HG03280 (cell line): ENCODE measurements at regions not wholly inside any gene's neighbourhood (a gene's known extent, or its start where the extent isn't known, plus 50 kb on each side); places are given as distances from the start of the nearest gene placed in this dataset.

Experiments used
- ATAC-seq: cut with Tn5 transposase; IDR thresholded peaks from one replicate; pipeline ENCODE4 v1.9.1; 2021; ENCODE audit warnings: mild to moderate bottlenecking, moderate library complexity; ENCODE audit not compliant: unreplicated experiment

DNA sequence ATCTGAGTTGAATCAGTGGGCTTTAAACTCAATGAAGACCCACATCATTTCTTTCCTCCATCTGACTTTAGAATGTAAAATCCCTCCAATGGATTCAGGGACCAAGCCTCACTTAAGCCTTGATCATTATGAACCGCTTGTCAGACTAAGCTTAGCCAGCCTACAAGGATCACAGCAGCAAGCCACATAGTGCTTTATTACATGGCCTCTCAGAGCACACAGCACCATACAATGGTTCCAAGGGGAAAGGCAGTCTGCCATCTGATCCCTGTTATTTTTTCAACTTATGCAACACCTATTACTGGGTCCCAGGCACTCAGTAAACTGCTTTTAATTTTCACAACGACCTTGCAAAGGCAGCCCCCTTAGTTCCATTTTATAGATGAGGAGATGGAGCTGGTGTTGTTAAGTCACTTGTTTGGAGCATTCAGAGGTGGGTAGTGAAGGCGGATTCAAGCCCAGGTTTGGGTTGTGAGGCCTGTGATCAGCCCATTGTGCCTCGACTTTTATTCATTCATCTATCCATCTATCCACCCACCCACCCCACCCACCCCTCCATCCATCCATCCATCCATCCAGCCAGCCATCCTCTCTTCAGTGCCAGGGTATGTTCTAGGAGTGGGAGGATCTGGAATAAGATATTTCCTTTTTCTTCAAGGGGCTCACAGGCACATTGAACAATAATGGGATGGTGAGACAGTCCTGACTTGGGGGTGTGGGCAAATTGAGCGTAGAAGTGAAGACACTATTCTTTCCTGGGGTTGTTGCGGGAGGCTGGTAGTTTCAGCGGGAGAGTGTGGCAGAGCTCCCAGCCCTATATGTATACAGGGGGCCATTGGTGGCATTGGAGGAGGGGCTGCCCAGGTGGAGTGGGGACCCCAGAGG, 141.2 kb downstream of the MYCN start:
- ATAC-seq, result no peak

DNA sequence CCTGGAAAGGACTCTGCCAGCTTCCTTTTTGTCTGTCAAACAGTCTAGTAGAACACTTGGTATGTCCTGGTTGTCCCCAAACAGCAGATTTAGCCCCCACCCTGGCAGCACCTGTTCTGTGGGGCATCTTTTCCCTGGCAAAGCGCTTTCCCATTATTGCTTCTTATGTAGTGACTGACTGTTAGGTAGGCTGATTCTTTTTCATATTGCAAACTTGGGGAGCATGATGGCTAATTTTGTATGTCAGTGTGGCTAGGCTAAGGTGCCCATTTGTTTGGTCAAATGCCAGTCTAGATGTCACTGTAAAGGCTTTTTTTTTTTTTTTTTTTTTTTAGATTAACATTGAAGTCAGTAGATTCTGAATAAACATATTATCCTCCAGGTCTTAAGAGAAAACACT, 140.2 kb downstream of the MYCN start:
- no peak for ATAC-seq

DNA sequence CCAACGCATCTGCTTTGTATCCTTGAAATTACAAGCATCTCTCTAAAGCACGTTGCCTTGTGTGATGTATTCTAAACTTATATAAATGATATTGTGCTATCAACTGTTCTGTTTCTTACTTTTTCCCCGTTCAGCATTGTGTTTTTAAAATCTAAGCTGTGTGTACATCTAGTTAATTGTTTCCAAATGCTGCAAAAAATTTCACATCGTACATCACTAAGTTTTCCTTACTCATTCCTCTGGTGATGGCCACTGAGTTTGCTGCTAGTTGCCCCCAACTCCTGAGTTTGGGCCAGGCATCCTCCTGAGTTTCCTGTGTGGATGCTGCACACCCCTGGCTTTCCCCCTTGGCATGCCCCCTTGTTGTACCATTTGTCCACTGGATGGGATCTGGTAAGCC, 139.7 kb downstream of the MYCN start:
- no peak for ATAC-seq

DNA sequence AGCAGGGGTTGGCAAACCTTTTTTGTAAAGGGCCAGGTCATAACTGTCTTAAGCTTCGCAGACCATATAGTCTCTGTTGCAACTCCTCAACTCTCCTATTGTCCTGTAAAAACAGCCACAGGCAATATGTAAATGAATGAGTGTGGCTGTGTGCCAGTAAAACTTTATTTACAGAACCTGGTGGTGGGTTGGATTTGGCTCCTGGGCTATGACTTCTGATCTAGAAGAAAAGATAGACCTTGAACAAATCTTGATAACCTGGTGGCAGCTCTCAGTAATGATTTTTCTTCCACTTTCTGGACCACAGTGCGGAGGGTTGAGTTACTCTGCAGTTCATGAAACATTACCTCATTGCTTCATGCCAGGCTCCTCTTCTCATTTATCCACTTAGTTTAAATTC, 139.3 kb downstream of the MYCN start:
- ATAC-seq, result no peak

DNA sequence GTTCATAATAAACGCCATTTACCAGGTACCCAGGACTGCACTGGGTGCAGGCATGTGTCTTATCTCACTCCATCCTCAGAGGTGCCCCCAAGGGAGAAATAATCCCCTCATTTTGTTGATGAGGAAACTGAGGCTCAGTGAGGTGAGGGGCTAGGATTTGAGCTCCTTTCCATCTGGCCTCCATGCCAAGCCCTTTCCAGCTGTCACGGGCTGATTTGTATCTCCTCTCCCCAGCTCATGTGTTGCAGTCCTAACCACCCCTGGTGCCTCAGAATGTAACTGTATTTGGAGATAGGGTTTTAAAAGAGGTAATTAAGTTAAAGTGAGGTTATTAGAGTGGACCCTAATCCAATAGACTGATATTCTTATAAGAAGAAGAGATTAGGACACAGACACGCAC, 137.3 kb downstream of the MYCN start:
- ATAC-seq, result no peak

DNA sequence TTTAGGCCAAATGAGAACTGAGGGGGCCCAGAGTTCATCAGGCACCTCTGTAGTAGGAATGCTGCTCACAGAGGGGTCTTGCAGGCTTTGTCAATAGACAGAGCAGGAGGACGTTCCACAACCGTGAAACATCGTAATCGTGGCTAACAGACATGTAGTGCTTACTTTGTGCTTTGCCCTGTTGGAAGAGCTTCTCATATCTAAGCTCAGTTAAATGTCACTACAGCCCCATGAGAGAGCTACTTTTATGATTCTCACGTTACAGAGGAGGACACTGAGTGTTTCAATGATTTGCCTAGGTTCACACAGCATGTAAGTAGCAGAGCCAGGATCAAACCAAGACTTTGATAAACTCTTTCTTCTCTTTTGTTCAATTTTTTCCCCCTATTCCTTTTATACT, 136.6 kb downstream of the MYCN start:
- no peak for ATAC-seq

DNA sequence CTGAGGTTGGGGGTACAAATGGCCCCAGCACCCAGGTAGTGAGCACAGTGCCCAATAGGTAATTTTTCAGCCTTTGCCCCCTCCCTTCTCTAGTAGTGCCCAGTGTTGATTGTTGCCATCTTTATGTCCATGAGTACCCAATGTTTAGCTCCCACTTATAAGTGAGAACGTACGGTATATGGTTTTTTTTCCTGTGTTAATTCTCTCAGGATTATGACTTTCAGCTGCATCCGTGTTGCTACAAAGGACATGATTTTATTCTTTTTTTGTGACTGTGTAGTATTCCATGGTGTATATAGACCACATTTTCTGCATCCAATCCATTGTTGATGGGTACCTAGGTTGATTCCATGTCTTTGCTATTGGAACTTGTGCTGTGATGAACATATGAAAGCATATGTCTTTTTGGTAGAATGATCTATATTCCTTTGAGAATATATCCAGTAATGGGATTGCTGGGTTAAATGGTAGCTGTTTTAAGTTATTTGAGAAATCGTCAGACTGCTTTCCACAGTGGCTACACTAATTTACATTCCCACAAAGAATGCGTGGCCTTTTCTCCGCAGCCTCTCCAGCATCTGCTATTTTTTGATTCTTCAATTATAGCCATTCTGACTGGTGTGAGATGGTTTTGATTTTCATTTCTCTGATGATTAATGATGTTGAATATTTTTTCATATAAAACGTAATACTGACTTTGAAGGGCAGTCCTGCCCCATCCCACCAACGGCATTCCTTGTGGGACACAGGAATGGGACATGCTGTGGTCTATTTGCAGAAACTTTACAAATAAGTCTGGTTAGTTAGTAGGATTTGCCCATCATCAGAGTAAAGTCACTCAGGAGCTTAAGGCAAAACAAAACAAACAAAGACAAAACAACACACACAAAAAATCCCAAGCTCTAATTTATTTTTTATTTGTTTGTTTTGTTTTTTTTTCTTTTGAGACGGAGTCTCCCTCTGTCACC, 135.0 kb downstream of the MYCN start:
- ATAC-seq, result no peak

DNA sequence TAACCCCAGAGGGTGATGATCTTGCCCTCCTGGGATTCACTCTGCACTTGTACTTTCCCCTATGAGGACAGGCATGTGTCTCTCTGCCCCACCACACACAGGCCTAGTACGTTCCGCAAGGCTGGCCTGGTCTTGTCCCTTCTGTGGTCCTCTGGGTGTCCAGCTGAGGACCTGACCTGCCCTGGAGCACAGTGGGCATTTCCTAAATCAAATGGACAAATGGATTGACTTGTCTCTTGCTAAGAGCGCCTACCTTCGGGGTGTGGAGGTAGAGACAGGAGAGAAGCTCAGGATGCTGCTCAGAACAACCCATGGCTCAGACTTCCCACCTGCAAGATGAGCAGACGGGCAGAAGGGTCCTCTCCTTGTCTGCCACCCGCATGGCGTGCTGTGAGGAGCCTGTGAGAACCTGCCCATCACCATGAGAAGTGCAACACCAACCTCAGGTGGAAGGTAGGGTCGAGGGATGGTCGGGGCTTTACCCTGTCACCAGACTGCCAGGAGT, 133.6 kb downstream of the MYCN start:
- no peak for ATAC-seq

DNA sequence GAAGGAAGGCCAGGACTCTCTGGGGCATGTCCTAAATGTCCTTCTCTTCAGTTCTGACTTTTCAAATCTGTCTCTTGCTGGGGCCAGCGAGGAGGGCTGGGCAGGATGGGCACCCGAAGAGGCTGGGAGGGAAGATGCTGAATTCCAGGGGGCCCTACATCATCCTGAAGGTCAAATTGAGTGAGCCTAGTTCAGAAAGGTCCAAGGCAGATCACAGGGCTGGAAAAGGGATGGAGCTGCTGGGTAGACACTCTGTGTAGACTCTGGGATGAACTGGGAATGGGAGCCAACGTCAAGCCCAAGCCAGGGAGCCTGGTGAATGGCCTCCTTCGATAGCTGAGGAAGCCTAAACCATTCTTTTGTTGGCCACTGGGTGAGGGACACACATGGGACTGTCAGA, 133.1 kb downstream of the MYCN start:
- ATAC-seq, result no peak

DNA sequence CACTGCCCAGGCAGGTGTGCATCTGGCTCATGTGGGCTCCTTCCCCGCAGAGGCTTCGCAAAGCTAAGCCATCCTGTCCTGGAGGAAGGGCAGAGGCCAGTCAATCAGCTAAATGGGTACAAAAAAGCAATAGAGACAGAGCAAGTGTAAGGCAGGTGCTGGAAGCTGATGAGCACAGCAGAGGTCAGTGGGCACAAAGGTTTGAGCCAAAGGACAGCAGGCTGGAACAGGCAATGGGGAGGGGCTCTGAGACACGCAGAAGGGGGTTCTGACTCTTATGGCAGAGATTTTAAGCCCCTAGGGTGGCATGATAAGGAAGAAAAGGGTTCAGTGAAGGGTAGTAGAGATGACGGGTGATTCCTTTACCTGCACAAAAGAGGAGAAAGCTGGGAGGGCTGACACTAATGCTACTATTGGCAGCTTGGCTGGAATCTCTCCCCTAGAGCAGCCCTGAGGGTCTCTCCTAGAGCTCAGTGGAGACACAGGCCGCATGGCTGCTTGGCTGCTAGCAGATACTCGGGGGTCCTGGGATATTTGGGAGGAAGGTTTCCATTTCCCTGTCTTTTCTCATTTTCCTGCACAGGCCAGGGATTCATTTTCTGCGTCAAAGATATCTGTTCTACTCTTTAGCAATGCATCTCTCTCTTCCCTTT, 132.4 kb downstream of the MYCN start:
- no peak for ATAC-seq

DNA sequence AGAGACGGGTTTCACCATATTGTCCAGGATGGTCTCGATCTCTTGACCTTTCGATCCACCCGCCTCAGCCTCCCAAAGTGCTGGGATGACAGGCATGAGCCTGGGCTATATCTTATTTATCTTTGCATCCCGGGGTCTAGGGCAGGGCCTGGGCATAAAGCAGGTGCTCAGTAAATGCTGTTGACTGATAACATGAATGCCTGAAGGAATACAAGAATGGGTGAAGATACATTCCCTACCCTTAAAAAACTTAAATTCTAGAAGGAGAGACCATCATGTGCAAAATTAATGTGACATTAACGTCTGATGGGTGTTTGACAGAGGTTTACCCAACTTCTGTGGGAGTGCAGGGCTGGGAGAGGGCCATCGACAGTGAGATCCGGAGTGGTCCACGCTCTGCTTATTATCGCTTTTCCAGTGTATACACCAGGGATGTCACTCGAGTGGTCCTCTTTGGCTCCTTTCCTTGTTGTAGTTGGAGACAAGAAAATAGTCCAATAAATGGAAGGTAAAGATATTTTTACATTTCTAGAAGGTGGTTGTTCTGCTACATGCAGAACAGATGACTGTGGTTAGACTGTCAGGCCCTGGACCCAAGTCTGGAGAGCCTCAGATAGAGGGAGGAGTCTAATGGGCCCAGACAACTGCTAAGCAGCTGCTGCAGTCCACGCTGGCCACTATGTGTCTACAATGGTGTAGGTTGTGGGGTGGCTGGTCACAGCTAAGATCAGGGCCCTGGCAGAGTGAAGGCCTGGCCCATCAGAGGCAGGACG, 131.7 kb downstream of the MYCN start:
- ATAC-seq, result no peak

DNA sequence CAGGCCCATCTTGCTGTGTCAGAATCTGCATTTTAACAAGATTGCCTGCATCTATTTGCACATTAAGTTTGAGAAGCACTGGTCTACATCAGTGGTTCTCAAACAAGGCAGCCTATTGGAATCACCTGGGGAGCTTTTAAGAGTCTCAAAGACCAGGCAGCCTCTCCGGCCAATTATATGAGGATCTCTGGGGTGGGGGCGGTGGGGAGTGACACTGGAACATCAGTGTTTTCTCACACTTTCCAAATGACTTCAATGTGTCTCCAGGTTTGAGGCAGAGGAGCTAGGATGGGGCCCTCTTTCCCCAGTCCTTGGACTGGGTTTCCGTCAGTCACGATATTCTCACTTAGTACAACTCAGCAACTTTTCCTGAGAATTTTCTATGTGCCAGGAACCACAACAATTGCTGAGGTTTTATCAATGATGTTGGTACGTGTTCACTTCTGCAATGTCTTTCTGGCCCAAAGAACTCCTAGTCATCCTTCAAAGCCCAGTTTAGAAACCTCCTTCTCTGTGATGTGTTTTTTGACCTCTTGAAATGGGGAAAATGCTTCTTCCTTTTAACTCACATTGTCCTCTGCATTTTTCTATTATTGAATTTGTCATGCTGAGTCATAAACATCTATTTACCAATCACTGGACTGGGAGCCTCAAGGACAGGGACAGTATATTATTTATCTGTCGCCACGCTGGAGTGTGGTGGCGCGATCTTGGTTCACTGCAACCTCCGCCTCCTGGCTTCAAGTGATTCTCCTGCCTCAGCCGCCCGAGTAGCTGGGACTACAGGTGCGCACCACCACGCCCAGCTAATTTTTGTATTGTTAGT, 130.9 kb downstream of the MYCN start:
- ATAC-seq, result no peak

DNA sequence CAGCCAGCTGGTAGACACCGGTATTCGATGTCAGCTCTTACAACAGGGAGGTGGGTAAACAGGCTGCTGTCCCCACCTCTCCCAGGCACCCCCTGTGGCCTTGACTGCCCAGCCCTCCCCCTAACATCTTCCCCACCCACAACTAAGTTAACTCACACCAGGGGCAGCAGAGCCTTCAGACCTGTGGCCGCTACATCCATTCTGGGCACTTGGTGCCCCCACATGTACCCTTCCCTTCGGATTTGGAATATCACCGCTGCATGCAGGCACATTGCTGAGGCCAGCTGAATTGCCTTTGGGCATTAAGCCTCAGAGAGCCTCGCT, 130.3 kb downstream of the MYCN start:
- no peak for ATAC-seq

DNA sequence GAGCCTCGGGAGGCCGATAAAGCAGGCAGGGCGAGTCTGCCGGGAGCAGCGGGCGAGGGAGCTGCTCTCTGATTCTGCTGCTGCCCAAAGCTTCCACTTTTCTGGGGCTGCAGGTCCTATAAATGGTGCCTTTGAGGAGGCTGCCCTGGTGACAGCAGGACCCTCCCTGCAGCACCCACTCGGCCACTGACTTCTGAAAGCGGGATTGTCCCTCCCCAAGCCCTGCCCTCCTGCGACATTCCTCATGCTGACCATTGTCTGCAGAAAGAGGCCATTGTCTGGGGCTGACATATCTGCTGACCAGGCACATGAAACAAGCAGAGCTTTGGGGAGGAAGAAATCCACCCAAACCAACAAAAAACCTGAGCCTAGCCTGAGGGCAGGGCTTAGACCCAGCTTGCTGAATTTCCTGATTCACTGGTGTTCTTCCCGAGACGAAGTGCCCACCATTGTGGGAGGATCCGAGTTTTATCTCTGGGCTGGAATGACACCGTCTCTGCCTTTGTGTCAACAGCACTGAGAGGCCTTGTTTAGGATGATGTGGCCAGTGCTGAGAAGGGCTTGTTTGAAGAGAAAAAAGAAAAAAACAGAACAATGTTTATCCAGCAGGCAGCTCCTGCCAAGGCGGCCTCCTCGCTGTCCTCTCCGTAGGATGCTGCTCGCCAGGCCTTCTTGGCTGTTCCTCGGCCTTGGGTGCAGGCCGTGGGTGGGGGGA, 129.7 kb downstream of the MYCN start:
- ATAC-seq, result no peak

DNA sequence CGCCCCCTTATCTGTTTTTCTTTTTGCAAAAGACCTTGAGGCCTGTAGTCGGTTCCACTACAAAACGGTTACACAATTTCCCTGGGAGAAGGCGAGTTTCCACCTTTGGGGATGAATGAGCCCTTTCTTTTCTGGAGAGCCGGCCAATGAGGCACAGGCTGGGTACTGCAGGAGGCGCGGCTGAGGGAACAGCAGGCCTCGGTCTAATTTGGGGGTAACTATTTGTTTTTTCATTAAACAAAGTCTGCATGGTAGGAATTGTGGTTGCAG, 129.2 kb downstream of the MYCN start:
- no peak for ATAC-seq

DNA sequence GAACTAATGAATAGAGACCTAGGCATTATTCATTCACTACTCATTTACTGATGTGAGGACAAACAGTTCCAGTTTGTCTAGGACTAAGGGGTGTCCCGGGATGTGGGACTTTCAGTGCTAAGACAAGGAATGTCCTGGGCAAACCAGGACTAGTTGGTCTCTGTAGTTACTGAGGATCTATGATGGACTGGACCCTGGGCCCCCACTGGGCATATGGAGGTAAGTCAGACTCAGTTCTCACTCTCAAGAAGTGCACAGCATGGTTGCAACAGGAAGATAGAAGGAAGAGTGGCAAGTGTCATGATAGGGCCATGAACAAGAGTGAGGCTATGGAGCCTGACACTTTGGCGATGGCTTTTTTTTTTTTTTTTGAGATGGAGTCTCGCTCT, 128.2 kb downstream of the MYCN start:
- ATAC-seq, result no peak

DNA sequence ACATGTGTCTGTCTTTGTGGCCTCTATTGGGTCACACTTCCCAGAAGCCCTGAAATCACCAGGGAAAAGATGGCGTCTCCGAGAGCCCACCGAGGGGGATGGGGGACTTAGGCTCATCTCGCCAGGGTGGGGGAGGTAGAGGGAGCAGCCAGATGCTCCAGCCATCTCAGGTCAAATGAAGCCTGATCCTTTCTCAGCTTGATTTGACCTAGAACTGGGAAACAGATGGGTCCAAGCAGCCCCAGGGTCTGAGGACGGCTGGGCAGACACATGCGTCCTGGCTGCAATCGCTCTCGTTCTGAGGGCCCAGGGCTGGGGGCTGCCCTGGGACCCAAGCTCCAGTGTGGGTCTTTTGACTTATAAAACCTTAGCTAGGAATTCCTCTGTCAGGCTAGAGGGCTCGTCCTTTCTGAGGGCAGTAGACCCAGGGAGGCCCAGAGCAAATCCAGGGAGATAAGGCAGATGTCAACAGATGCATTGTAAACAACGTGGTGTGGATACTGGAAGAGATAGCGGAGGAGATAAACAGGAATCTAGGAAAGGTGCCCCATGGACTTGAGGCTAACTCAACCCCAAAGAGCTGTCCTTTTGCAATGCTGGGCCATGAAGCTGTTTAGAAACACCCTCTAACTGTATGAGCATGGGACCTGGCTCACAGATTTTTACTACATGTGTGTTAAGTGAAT, 127.7 kb downstream of the MYCN start:
- ATAC-seq, result no peak

DNA sequence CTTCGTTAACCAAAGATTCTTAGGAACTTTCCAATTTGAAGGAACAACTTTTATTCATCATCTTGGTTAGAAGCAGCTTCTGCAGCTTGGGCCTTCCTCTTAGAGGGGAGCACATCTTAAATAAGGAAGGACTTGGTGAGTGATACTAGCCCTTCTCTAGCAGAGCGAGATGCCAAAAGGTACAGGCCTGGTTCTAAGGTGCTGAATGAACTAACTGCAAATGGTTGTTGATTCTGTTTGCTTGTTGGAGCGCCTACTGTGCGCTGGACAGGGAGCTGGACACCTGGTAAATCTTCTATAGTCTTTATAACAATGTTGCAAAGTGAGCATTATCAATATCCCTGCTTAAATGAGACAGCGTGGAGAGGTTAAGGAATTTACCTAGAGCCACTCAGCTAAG, 127.1 kb downstream of the MYCN start:
- ATAC-seq, result no peak

DNA sequence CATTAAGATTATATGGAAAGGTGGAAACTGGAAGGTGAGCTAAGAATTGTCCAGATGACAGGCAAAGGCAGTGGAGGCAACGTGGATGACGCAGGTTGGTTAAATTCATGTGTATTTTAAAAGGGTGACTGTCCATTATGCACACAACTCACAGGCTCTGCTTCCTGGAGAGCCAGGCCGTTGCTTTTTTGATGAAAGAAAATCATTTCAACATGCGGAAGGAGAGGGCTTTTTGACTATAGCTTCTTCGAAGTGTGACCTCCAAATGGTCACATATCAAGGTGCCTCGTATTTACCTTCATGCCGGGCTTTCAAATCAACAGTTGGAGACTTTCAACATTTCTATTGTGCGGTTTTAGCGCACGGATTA, 126.7 kb downstream of the MYCN start:
- no peak for ATAC-seq
